Stimulated activated naive CD8-positive, alpha-beta T cell treated with anti-CD3 and anti-CD28 coated beads, Interleukin-15, Interleukin-2, amounts not matched to agents 100 ng/mL and 50 ng/mL, for 24 hours (primary cell): ENCODE measurements at regions not wholly inside any gene's neighbourhood (a gene's known extent, or its start where the extent isn't known, plus 50 kb on each side); places are given as distances from the start of the nearest gene placed in this dataset.
"Not testable (repeated sequence)": the region's sequence is repeated elsewhere in the genome, so short reads cannot be mapped to it uniquely, and the experiment has no call there.

Experiments
- H3K27ac Mint-ChIP-seq: one replicate; pipeline ENCODE4 v1.8.0; 2021; ENCODE audit warnings: mild to moderate bottlenecking, mixed read lengths
- H3K27me3 Mint-ChIP-seq: one replicate; pipeline ENCODE4 v1.8.0; 2021; ENCODE audit warnings: mixed read lengths
- H3K36me3 Mint-ChIP-seq: one replicate; pipeline ENCODE4 v1.8.0; 2021; ENCODE audit warnings: low read depth, mixed read lengths
- H3K4me1 Mint-ChIP-seq: one replicate; pipeline ENCODE4 v1.8.0; 2021; ENCODE audit warnings: low read depth, mixed read lengths
- H3K4me3 Mint-ChIP-seq: one replicate; pipeline ENCODE4 v1.8.0; 2021; ENCODE audit warnings: mild to moderate bottlenecking, mixed read lengths
- H3K9me3 Mint-ChIP-seq: one replicate; pipeline ENCODE4 v1.8.0; 2021; ENCODE audit warnings: mixed read lengths

DNA sequence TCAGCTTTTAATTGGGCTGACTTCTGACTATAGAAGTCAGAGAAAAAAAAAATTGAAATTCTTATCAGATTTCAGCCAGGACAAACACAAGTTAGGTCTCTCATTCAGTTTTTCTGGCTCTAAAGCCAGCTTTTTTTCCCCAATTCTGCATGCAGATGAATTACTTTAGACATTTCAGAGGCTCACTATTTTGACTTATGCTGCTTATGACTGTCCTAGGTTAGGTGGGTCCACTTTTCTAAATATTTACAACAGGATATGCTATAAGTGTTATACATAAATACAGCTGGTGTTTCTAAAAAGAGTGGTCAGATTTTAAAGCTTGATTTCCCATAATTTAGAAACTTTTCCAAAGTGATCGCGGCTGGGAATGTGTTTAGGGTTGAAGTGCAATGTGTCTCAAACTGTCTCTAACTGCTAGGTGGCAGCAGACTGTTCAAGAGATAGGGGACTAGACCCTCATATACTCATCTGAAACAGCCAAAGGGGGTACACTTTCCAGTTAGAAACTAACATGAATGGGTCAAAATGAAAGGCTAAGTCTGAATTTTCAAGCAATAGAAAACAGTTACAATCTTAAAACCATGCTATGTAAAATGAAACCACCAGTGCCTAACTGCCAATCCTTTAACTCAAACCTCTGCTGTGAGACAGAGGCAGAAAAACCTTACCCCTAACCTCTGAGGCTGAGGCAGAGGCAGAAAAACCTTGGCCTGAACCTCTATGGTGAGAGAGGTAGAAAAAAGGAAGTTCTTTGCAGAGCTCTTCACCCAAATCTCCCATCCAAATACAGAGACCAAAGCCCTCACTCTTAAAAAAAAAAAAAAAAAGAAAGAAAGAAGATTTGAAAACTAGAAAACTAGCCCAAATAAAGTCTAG, 596.0 kb downstream of the NTRK3 start:
- no peaks in the 10 kb centered on the region for H3K27me3 Mint-ChIP-seq
- peaks cover 3% of the 10 kb centered on the region for H3K9me3 Mint-ChIP-seq
- no peak overlapping the region for H3K27ac Mint-ChIP-seq
- no peak overlapping the region for H3K4me3 Mint-ChIP-seq
- H3K4me1 Mint-ChIP-seq, result no peaks in the 10 kb centered on the region
- no peaks in the 10 kb centered on the region for H3K36me3 Mint-ChIP-seq

DNA sequence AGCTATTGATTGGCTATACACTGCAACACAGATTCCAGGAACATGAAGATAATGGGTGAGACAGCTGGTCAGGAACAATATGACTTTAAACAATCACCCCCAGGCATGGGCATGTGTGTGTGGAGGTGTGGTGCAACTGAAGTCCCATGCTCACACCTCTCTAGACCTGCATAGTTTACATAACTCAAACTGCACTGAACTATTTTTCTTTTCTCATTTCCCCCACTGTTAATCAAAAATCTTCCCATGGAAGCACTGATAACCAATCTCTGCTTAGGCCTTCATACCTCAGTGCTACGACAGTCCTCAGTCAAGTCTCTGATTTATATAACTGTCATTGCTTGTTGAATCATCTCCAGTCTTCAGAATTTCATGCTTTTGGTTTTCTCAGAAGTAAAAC, 600.2 kb downstream of the NTRK3 start:
- no peak overlapping the region for H3K27ac Mint-ChIP-seq
- no peaks in the 10 kb centered on the region for H3K4me1 Mint-ChIP-seq
- no peak overlapping the region for H3K4me3 Mint-ChIP-seq
- no peaks in the 10 kb centered on the region for H3K27me3 Mint-ChIP-seq
- H3K9me3 Mint-ChIP-seq, result no peaks in the 10 kb centered on the region
- no peaks in the 10 kb centered on the region for H3K36me3 Mint-ChIP-seq

DNA sequence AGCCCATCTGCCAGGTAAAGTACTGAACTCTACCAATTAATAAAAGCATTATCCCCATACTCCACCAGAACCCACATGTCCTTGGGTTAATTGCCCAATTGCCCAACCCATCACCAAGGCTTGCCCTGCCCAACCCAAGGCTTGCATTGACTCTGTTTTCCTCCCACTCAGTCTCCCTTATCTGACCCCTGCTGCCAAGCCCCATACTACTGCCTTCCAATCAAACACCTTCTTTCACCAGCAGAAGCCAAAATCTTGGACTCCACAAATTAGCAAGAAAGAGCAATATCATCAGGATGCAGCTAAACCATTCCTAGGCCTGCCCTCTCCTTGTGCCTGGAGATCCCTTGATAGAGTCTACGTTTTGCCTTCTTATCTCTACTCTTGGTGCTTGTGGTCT, 602.9 kb downstream of the NTRK3 start:
- no peaks in the 10 kb centered on the region for H3K27me3 Mint-ChIP-seq
- H3K4me3 Mint-ChIP-seq, result no peak overlapping the region
- H3K4me1 Mint-ChIP-seq, result no peaks in the 10 kb centered on the region
- H3K36me3 Mint-ChIP-seq, result no peaks in the 10 kb centered on the region
- H3K27ac Mint-ChIP-seq, result no peak overlapping the region
- H3K9me3 Mint-ChIP-seq, result no peaks in the 10 kb centered on the region

DNA sequence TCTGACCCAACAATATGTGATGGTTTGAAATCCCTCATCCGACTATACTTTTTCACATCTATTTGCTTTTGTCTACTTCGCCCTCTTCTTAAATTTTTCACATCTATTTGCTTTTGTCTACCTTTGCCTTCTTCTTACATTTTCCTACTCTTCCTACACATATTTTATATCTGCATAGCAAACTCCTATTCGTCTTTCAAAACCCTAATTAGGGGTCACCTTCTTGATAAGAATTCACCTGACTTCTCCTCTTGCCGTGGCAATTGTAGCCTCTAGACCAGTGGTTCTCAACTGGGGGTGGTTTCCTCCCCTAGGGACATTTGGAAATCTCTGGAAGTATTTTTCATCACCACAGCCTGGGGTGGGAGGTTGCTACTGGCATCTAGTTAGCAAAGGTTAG, 607.4 kb downstream of the NTRK3 start:
- no peak overlapping the region for H3K4me3 Mint-ChIP-seq
- no peaks in the 10 kb centered on the region for H3K36me3 Mint-ChIP-seq
- H3K4me1 Mint-ChIP-seq, result peaks cover 8% of the 10 kb centered on the region

DNA sequence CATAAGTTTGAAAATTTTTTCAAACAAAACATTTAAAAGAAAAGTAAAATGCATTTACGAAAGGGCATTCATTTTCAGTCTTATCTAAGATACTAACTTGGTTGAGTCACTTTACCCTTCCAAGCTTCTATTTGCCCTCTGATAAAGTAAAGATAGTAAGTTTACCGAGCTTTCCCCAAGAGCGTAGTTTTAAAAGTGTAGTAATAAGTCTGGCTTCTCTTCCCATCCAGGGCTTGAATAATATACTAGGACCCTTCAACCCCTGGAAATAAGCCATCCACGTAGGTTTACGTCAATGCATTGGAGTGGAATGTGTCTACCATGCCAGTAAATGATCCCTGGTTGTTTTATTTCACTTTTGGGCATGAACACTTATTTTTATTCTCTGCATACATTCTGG, 608.3 kb downstream of the NTRK3 start:
- no peak overlapping the region for H3K27ac Mint-ChIP-seq
- H3K27me3 Mint-ChIP-seq, result no peaks in the 10 kb centered on the region
- no peaks in the 10 kb centered on the region for H3K36me3 Mint-ChIP-seq

More for the DNA sequence above, 607.4 kb downstream of the NTRK3 start:
- Mint-ChIP-seq H3K9me3 (no peaks in the 10 kb centered on the region), H3K27me3 (no peaks in the 10 kb centered on the region), H3K27ac (no peak overlapping the region)

DNA sequence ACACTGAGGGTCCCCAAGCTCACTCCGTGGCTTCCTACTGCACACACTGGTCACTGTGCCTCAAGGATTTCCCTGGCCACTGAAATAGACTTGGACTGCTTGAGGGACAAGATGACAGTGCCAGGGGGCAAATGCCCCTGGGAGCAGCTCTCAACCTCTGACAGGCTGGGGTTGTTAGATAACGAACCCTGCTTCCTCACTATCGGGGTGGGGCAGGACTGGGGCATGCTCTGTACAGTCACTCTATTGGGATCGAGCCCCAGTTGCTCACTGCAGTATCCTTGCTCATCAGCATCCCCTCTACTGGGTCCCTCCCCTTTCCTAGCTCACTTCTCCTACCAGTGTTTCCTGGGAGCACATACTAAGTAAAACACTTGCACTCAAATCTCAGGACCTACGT, 610.8 kb downstream of the NTRK3 start:
- no peak overlapping the region for H3K4me3 Mint-ChIP-seq
- H3K9me3 Mint-ChIP-seq, result no peaks in the 10 kb centered on the region
- no peak overlapping the region for H3K27ac Mint-ChIP-seq
- H3K36me3 Mint-ChIP-seq, result no peaks in the 10 kb centered on the region
- no peaks in the 10 kb centered on the region for H3K27me3 Mint-ChIP-seq
- H3K4me1 Mint-ChIP-seq, result peaks cover 13% of the 10 kb centered on the region

More for the DNA sequence above, 608.3 kb downstream of the NTRK3 start:
- H3K4me1 Mint-ChIP-seq, result peaks cover 8% of the 10 kb centered on the region
- no peaks in the 10 kb centered on the region for H3K9me3 Mint-ChIP-seq
- H3K4me3 Mint-ChIP-seq, result no peak overlapping the region

DNA sequence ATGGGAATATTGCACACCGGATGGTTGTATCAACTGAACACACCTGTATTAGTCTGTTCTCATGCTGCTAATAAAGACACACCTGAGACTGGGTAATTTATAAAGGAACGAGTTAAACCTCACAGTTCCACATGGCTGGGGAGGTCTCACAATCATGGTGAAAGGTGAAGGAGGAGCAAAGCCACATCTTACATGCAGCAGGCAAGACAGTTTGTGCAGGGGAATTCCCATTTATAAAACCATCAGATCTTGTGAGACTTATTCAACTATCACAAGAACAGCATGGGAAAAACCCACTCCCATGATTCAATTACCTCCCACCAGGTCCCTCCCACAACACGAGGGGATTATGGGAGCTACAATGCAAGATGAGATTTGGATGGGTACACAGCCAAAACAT, 613.5 kb downstream of the NTRK3 start:
- not testable (repeated sequence) for H3K27ac Mint-ChIP-seq, H3K4me3 Mint-ChIP-seq, H3K9me3 Mint-ChIP-seq, H3K36me3 Mint-ChIP-seq, H3K27me3 Mint-ChIP-seq
- H3K4me1 Mint-ChIP-seq, result peaks cover 13% of the 10 kb centered on the region

DNA sequence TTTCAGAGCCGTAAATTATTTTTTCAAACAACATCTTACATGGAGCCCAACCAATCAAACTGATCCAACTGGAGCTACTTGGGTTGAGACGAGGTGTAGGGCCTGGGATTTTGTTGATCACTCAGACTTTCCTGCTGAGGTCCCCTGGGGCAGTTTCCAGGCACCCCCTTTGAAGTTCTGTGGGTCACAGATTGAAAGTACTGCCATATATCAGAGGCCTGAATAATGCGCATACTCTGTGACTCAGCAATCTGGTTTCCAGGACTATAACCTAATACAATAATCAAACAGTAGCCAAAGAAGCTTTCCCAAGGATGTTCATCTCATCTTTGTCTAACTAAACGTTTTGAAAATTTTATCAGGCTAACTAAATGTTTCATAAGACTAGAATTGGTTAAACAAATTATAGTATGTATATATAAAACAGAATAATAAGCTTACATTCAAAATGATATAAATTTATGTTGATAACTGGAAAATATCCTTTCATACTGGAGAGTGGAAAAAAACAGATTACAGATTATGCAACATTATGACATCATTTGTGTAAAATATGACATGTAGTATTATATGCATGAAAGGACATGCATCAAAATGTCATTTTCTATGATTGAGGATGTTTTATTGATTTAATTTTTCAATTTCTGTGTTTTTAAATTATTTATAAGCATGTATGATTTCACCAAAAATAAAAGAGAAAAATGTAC, 617.1 kb downstream of the NTRK3 start:
- no peak overlapping the region for H3K27ac Mint-ChIP-seq
- H3K4me1 Mint-ChIP-seq, result peaks cover 5% of the 10 kb centered on the region
- no peaks in the 10 kb centered on the region for H3K9me3 Mint-ChIP-seq
- H3K36me3 Mint-ChIP-seq, result no peaks in the 10 kb centered on the region
- no peaks in the 10 kb centered on the region for H3K27me3 Mint-ChIP-seq
- no peak overlapping the region for H3K4me3 Mint-ChIP-seq

DNA sequence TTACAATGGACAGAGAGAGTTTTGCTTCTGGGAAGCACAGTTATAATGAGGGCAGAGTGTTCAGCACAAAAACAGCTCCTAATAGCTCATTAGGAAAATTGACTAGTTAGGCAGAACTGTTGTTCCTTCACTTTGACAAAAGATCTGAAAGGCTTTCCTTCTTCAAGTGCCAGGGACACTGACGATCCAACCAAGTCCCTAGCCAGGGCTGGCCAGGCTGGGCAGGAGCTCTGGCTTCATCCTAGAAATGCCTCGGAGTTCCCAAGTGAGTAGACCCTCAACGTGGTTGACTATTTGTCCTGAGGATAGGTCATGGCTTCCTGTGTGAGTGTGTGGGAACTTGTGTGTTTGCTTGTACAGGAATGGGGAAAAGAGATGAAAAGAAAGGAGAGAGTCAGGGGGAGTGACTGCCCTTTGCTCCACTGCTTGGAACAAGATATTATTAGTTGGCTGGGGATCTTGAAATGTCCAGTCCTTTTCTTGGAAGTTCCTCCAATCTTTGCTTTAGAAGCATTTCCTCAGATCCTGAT, 617.9 kb downstream of the NTRK3 start:
- H3K9me3 Mint-ChIP-seq, result no peaks in the 10 kb centered on the region
- H3K4me3 Mint-ChIP-seq, result no peak overlapping the region
- no peaks in the 10 kb centered on the region for H3K36me3 Mint-ChIP-seq
- no peaks in the 10 kb centered on the region for H3K27me3 Mint-ChIP-seq
- no peak overlapping the region for H3K27ac Mint-ChIP-seq
- H3K4me1 Mint-ChIP-seq, result peaks cover 5% of the 10 kb centered on the region

DNA sequence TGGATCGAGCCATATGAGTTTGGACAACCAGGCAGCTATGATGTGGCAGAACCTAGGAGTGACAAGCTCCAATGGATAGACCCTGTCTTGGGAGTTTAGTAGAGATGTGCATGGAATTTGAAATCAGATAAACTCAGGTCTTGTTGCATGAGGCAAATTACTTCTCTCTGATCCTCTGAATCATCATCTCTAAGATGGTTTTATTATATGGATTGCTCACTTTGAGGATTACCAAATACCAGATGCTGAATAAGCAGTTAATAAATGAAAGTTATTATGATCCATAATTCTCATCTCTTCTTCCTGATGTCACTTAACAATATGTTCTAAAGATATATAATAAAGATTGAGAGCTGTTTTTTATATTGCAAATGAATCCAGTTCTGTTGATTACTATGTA, 622.2 kb downstream of the NTRK3 start:
- Mint-ChIP-seq H3K36me3 (no peaks in the 10 kb centered on the region), H3K9me3 (no peaks in the 10 kb centered on the region), H3K4me1 (no peaks in the 10 kb centered on the region), H3K27ac (no peak overlapping the region), H3K27me3 (no peaks in the 10 kb centered on the region), H3K4me3 (no peak overlapping the region)

DNA sequence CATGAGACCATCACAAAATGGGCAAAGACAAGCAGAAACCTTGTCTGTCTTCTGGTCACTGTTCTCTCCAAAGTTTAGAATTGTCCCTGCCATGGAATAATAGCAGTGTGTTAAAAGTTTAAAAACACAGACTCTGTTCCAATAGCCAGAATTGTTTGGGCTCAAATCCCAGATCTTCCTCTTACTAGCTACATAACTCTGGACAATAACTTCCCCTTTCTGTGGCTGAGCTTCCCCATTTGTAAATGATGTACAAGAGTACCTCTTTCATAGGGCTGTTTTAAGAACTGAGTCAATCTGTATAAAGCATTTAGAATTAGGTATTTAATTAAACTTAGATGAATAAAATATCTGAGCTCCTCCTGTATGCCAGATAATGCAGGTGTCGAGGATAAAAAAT, 623.0 kb downstream of the NTRK3 start:
- no peak overlapping the region for H3K4me3 Mint-ChIP-seq
- no peaks in the 10 kb centered on the region for H3K27me3 Mint-ChIP-seq
- no peak overlapping the region for H3K27ac Mint-ChIP-seq
- H3K36me3 Mint-ChIP-seq, result no peaks in the 10 kb centered on the region
- no peaks in the 10 kb centered on the region for H3K4me1 Mint-ChIP-seq
- no peaks in the 10 kb centered on the region for H3K9me3 Mint-ChIP-seq

DNA sequence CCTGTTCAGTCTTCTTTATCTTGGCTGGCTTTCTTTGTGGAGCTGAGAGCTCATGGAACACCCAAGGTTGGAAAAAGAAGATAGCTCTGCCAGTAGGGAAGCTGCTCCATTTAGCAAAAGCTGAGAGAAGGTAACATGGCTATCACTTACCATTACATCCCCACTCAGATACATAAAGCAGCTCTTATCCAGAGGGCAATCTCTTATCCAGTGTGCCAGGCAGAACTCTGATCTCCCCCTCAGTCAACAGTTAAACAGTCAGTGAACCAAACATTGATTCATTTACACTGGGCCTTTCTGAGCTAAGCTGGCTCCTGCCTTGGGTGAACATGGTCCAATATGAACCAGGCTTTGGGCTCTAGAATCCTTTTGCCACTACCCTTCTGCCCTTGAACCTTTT, 624.2 kb downstream of the NTRK3 start:
- no peaks in the 10 kb centered on the region for H3K4me1 Mint-ChIP-seq

DNA sequence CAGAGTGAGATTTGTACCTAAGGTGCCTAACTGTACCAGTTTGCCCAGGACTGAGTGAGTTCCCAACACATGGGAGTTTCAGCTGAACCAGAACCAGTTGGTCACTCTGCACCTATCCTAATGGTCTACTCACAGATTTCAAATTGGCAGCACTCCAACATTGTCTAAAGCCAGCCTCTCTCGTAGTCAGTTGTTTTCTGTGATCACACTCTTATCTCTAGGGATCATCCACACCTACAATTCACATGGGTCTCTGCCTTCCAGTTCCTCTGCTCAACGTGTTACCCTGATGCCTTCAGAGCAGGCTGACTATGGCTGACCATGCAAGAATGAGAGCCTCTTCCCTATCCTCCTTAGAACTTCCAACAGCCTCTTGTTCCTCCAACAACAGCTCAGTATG, 624.8 kb downstream of the NTRK3 start:
- no peaks in the 10 kb centered on the region for H3K9me3 Mint-ChIP-seq
- no peak overlapping the region for H3K27ac Mint-ChIP-seq
- H3K36me3 Mint-ChIP-seq, result no peaks in the 10 kb centered on the region
- H3K4me3 Mint-ChIP-seq, result no peak overlapping the region
- no peaks in the 10 kb centered on the region for H3K4me1 Mint-ChIP-seq
- H3K27me3 Mint-ChIP-seq, result no peaks in the 10 kb centered on the region

More for the DNA sequence above, 624.2 kb downstream of the NTRK3 start:
- Mint-ChIP-seq H3K4me3 (no peak overlapping the region), H3K9me3 (no peaks in the 10 kb centered on the region), H3K36me3 (no peaks in the 10 kb centered on the region), H3K27ac (no peak overlapping the region), H3K27me3 (no peaks in the 10 kb centered on the region)

DNA sequence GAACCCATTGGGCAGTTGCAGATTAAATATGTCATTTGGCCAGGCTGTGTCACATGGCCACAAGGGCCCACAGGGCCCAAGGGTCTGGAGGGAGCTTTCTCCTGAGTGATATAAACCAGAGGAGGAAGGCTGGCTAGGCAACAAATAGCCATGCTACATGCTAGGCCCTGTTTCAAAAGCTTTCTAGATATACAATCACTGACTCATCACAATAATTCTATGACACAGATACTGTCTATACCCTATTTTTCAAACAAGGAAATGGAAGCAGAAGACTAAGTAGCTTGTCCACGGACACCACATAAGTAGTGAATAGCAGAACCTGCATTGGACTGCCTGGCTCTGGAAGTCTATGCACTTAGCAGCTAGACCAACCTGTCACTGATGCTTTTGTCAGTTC, 625.4 kb downstream of the NTRK3 start:
- Mint-ChIP-seq H3K36me3 (no peaks in the 10 kb centered on the region), H3K27ac (no peak overlapping the region), H3K27me3 (no peaks in the 10 kb centered on the region), H3K4me1 (no peaks in the 10 kb centered on the region), H3K4me3 (no peak overlapping the region), H3K9me3 (no peaks in the 10 kb centered on the region)

DNA sequence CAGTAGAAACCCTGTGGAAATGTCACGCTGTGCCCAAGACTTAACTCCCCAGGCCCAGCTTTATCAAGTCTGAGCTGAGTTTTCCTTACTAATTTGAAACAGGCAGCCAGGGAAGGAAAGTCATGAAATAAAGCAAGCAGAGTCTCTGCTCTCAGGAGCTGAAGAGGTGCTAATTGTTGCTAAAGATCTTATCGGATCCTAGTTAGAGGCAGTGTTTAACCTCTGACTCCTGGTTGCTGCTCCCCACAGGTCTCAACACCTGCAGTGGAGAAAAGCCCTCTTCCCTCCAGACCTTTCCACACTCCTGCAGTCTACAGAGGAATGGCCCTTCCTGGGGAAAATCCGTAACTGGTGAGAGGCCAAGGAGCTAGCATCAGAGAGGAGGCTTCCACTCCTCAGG, 628.2 kb downstream of the NTRK3 start:
- Mint-ChIP-seq H3K4me3 (no peak overlapping the region), H3K27me3 (no peaks in the 10 kb centered on the region), H3K4me1 (no peaks in the 10 kb centered on the region), H3K36me3 (no peaks in the 10 kb centered on the region), H3K27ac (no peak overlapping the region), H3K9me3 (peaks cover 9% of the 10 kb centered on the region)
